Activated naive CD4-positive, alpha-beta T cell treated with anti-CD3 and anti-CD28 coated beads for 36 hours (primary cell): ENCODE measurements at regions not wholly inside any gene's neighbourhood (a gene's known extent, or its start where the extent isn't known, plus 50 kb on each side); places are given as distances from the start of the nearest gene placed in this dataset.

Experiments
- CTCF ChIA-PET: fragments of 350-600 bp; sonication (Branson Sonifier 250); formaldehyde crosslinking; loops from one replicate; lab custom pipeline; 2021; ENCODE audit warnings: antibody characterized with exemption; lab: Charles Lee
- DNase-seq: peaks from one replicate; pipeline ENCODE4 v3.0.0-alpha.2; 2020
- H3K27ac Mint-ChIP-seq: one replicate; pipeline ENCODE4 v1.8.0; 2021; ENCODE audit warnings: mild to moderate bottlenecking, mixed read lengths
- H3K27me3 Mint-ChIP-seq: one replicate; pipeline ENCODE4 v1.8.0; 2021; ENCODE audit warnings: low read depth, mixed read lengths
- H3K36me3 Mint-ChIP-seq: one replicate; pipeline ENCODE4 v1.8.0; 2021; ENCODE audit warnings: low read depth, mixed read lengths
- H3K4me1 Mint-ChIP-seq: one replicate; pipeline ENCODE4 v1.8.0; 2021; ENCODE audit warnings: low read depth, mixed read lengths
- H3K4me3 Mint-ChIP-seq: one replicate; pipeline ENCODE4 v1.8.0; 2021; ENCODE audit warnings: mild to moderate bottlenecking, moderate library complexity, mixed read lengths
- H3K9me3 Mint-ChIP-seq: one replicate; pipeline ENCODE4 v1.8.0; 2021; ENCODE audit warnings: mixed read lengths
- intact Hi-C: fragments of 100-400 bp; cut with micrococcal nuclease; formaldehyde crosslinking; loops from one replicate; pipeline ENCODE4 v1.15.1; 2023

DNA sequence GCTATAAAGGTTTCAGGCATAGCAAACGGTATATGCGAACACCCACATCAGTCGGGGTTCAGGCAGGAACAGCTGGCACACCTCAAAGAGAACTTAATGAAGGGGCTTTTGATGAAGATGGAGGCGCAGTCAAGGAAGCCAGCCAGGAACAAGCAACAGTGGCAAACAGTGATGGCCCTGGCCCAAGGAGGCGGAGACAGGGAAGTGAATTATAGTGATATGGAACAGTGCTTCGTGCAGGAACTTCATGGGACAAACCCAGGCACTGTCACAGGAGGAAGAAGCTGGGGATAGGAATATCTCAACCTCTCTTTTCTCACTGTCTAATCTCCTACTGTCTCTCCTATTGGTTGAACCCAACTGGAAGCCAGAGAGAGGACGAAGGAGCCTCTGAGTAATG, 328.3 kb downstream of the AACS start:
- Mint-ChIP-seq H3K27me3 (peaks cover 2% of the 10 kb centered on the region), H3K4me1 (no peaks in the 10 kb centered on the region), H3K9me3 (peaks cover 6% of the 10 kb centered on the region), H3K4me3 (no peak overlapping the region), H3K36me3 (no peaks in the 10 kb centered on the region), H3K27ac (no peak overlapping the region)
- no peak for DNase-seq
- intact Hi-C loops: no loop called here
- CTCF ChIA-PET: no interaction called here

DNA sequence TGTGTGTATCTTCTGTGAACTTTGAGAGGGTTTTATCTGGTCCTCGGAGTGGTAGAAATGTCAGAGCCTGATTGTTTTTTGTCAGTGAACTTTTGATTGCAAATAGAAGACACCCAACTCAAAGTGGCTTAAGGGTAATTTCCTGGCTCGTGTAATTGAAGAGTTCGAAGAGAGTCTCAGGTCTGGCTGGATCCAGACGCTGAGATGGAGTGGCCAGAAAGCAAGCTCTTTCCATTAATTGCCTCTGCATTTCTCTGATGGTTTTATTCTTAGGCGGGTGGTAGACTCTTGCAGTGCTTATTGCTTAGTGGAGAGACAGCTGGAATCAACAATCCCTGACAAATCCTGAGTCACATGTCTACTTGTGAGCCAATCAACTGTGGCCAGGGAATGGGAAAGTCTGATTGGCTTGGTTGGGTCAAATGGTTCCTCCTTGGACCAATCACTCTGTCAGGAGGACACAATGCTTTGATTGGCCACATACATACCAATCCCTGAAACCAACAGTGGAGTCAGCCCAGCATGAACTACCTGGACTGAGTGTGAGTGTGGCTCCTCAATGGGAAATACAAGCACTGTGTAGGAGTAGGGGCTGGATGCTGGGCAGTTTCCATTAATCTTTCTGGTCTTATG, 330.5 kb downstream of the AACS start:
- Mint-ChIP-seq H3K27ac (no peak overlapping the region), H3K36me3 (no peaks in the 10 kb centered on the region), H3K9me3 (peaks cover 6% of the 10 kb centered on the region), H3K27me3 (peaks cover 2% of the 10 kb centered on the region), H3K4me1 (no peaks in the 10 kb centered on the region), H3K4me3 (no peak overlapping the region)
- DNase-seq: no peak
- CTCF ChIA-PET: interaction anchor here (0.5 kb wide), 1 partner anchor 57 kb away, joined by 3 read pairs; no protein-coding TSS in a partner anchor
- intact Hi-C loops: no loop called here

DNA sequence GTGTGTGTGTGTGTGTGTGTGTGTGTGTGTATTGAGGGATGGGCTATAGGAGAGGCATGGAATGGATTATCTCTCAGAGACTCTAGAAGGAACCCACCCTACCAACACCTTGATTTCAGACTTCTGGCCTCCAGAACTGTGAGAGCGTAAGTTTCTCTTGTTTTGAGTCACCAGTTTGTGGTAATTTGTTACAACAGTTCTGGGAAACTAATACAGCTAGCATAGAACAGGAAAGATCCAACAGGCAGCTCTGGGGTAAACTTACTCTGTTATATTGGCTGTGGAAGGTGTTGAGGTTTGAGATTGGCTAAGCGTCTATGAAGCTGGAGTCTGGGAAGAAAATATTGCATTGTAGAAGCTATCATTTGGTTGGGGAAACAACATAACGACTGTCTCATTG, 334.3 kb downstream of the AACS start:
- H3K27ac Mint-ChIP-seq: no peak overlapping the region
- intact Hi-C loops: no loop called here
- no peaks in the 10 kb centered on the region for H3K36me3 Mint-ChIP-seq

DNA sequence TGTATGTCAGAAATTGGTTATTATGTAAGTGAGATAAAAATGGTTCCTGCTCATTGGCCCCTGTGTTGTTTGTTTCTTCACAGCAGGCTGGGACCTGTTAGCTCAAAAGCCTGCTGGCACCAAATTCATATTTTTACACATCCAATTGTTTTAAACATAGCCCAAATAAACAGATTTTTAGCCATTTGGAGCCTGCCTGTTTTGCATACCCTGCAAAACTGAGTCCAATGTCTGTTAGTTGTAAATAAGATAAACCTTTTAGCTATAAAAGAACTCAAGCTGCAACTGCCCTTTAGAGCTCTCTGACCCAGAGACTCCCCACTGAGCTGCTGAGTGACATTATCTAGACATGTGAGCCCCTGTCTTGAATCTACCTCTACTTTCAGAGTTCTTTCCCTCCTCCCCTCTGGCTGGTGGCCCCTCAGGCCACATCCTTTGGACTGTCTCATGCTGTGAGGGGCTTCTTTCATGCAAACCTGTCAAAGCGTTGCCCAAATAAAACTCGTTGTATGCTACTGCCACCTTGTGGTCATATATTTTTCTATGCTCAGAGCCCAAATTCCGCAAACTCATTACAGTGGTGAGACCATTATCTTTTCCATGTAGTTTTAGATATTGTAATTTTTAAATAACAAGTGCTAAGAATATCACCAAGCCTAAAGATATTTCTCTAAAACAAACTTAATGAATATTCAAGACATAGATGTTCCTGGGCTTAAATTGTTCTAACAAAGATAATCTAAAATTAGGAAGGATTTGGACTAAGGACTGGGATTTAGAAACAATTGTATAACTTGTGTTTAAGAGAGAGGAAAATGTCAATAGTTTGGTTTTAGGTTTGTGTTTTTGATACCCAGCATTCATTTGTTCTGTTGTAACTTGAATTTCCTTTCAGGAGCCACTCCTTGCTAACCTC, 337.9 kb downstream of the AACS start:
- intact Hi-C loops: loop anchor here (1.0 to 2.0 kb wide), 3 partner anchors 72 to 496 kb away; no protein-coding TSS in a partner anchor
- peaks cover 8% of the 10 kb centered on the region for H3K27me3 Mint-ChIP-seq
- H3K4me1 Mint-ChIP-seq: no peaks in the 10 kb centered on the region
- peaks cover 5% of the 10 kb centered on the region for H3K9me3 Mint-ChIP-seq
- no peaks in the 10 kb centered on the region for H3K36me3 Mint-ChIP-seq
- no peak overlapping the region for H3K4me3 Mint-ChIP-seq
- CTCF ChIA-PET: interaction anchor here (0.6 to 1.6 kb wide), 7 partner anchors 71 to 220 kb away, joined by 3 to 8 read pairs (median 3); no protein-coding TSS in a partner anchor
- no peak for DNase-seq
- H3K27ac Mint-ChIP-seq: no peak overlapping the region

More for the DNA sequence above, 334.3 kb downstream of the AACS start:
- no peak for DNase-seq
- Mint-ChIP-seq H3K27me3 (peaks cover 8% of the 10 kb centered on the region), H3K4me1 (no peaks in the 10 kb centered on the region), H3K4me3 (no peak overlapping the region), H3K9me3 (peaks cover 8% of the 10 kb centered on the region)
- CTCF ChIA-PET: interaction anchor here (0.6 to 1.2 kb wide), 4 partner anchors 20 to 171 kb away, joined by 3 to 4 read pairs (median 3); no protein-coding TSS in a partner anchor

DNA sequence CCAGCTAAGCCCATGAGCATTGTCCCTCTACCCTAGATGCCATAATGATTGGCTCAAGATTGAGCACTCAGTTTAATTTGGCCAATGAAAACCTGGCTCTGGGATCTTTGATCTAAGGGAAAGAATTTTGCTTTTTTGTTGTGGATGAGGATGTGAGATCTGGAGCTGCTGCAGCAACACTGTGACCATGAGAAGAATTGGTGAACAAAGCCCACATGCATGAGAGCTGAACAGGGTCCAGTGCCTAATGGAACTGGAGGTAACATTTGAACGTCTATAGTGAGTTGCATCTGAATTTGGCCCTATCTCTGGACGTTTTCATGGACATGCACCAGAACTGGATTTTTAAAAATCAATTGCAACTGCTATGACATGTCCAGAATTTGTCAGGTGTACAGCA, 338.6 kb downstream of the AACS start:
- Mint-ChIP-seq H3K4me3 (no peak overlapping the region), H3K27me3 (peaks cover 6% of the 10 kb centered on the region), H3K4me1 (no peaks in the 10 kb centered on the region), H3K27ac (no peak overlapping the region), H3K36me3 (no peaks in the 10 kb centered on the region), H3K9me3 (peaks cover 2% of the 10 kb centered on the region)
- CTCF ChIA-PET: interaction anchor here (1.2 kb wide), 1 partner anchor 167 kb away, joined by 4 read pairs; no protein-coding TSS in a partner anchor
- intact Hi-C loops: loop anchor here (1.0 to 2.0 kb wide), 4 partner anchors 73 to 497 kb away; no protein-coding TSS in a partner anchor
- DNase-seq: no peak

DNA sequence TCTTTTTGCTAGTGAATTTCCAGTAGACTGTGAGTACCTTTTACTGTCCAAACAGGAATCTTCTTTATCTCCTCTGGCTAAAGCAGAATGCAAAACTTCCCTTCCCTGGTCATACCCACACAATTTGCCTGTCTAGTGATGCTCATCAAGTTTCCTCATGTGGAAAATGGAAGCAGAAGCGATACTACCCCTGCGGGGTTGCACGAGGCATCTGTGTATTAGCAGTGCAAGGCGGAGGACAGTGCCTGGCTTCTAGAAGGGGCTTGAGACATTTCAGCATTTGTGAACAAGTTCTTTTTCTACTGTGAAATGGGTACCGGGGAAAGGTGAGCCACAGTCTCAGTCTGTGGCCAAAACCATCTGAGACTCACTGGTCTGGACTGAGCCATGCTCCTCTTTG, 340.9 kb downstream of the AACS start:
- peaks cover 6% of the 10 kb centered on the region for H3K27me3 Mint-ChIP-seq
- no peak overlapping the region for H3K4me3 Mint-ChIP-seq
- no peaks in the 10 kb centered on the region for H3K36me3 Mint-ChIP-seq
- no peaks in the 10 kb centered on the region for H3K4me1 Mint-ChIP-seq
- no peak overlapping the region for H3K27ac Mint-ChIP-seq
- intact Hi-C loops: no loop called here
- peaks cover 2% of the 10 kb centered on the region for H3K9me3 Mint-ChIP-seq
- CTCF ChIA-PET: no interaction called here
- no peak for DNase-seq

DNA sequence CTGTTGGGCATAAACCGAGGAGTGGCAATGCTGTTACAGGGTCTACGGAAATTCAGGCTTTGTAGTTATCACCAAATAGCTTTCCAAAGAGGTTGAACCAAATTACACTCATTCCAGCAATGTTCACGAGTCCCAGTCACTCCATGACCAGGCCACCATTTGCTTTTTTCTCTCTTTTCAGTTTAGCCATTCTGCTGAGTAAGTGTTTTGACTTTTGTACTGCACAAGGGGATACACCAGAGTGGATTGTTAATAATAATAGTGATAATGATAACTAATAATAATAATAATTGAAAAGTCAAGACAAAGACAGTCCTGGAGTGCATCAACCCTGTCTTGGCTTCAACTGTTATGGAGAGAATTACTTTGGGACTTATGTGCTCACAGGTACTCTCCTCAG, 343.5 kb downstream of the AACS start:
- CTCF ChIA-PET: no interaction called here
- H3K4me1 Mint-ChIP-seq: no peaks in the 10 kb centered on the region
- H3K27me3 Mint-ChIP-seq: peaks cover 3% of the 10 kb centered on the region
- no peak overlapping the region for H3K27ac Mint-ChIP-seq
- H3K4me3 Mint-ChIP-seq: no peak overlapping the region
- no peaks in the 10 kb centered on the region for H3K36me3 Mint-ChIP-seq
- no peak for DNase-seq
- intact Hi-C loops: no loop called here
- H3K9me3 Mint-ChIP-seq: no peaks in the 10 kb centered on the region

DNA sequence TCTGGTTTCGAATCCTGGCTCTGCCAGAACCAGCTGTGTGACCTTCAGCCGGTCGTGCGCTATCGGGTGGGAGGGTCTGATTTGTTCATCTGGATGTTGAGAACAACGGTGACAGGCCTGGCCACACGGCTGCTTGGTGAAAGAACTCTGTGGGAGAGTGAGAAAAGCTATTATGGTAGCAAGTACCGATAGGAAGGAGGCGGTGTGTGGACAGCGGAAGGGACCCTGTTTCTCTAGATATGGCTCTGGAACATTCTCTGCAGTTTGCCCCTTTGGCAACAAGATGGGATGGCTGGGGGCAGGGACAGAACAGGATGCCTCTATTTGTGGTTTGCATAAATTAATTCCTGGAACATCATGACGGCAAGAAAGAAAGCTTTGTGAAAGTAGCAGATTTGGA, 347.3 kb downstream of the AACS start:
- Mint-ChIP-seq H3K4me1 (no peaks in the 10 kb centered on the region), H3K9me3 (no peaks in the 10 kb centered on the region), H3K27me3 (no peaks in the 10 kb centered on the region), H3K4me3 (no peak overlapping the region), H3K36me3 (no peaks in the 10 kb centered on the region), H3K27ac (no peak overlapping the region)
- intact Hi-C loops: no loop called here
- CTCF ChIA-PET: no interaction called here
- no peak for DNase-seq

DNA sequence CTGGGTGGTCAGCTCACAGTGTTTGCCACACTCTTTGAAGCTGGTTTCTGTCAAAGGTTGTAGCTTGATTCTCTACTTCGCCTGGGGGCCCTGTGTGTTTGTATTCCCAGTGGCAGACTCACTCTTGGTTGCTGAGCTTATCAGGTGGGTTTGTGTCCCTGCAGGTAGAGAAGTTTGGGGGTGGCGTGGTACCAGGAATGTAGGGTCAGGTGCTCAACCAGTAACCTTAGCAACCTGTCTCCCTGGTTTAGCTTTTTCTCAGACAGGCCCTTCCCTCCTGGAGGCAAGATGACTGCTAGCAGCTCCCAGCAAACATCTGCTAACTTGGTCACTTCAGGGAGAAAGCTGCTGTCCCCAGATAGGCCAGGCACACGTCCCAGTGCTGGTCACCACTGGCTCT, 352.2 kb downstream of the AACS start:
- Mint-ChIP-seq H3K9me3 (peaks cover 8% of the 10 kb centered on the region), H3K27me3 (no peaks in the 10 kb centered on the region), H3K27ac (no peak overlapping the region), H3K4me1 (no peaks in the 10 kb centered on the region), H3K4me3 (no peak overlapping the region), H3K36me3 (no peaks in the 10 kb centered on the region)
- intact Hi-C loops: no loop called here
- no peak for DNase-seq
- CTCF ChIA-PET: no interaction called here

DNA sequence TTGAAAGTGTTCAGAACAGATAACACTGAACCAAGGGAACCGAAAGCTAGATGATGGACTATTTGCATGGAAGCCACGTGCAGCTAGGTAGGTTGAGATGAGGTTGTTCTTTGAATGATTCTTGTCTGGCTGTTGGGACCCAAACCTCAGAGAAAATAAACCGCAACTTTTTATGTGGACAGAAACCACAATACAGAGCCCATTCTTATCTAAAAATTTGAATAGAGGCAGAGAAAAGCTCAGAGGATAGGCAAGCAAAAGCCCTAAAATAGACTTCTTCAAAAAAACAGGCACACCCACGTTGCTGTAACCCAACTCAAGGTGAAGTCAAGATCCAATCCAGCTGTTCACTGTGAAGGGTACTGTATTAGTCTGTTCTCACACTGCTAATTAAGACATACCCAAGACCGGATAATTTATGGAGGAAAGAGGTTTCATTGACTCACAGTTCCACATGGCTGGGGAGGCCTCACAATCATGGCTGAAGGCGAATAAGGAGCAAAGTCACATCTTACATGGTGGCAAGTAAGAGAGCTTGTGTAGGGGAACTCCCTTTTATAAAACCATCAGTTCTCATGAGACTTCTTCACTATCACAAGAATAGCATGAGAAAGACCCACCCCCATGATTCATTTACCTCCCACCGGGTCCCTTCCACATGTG, 353.8 kb downstream of the AACS start:
- no peaks in the 10 kb centered on the region for H3K36me3 Mint-ChIP-seq
- CTCF ChIA-PET: interaction anchor here (0.8 kb wide), 1 partner anchor 524 kb away, joined by 3 read pairs; no protein-coding TSS in a partner anchor

DNA sequence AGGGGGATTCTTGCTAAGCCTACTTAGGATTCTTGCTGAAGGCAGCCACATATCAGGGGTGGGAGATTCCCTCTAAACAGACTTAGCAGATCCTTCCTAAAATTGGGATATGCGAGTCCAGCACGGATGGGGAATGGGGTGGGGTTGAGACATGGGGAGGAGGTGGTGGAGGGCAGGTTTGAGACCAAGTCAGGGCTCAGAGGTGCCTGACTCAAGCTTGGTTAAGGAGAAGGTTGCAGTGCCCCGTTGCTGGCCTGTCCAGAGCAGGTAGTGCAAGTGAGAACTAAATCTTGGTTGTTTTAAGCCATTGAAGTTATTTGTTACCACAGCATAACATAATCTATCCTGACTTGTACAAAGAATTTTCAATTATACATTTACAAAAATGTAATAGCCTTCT, 359.7 kb downstream of the AACS start:
- Mint-ChIP-seq H3K4me3 (no peak overlapping the region), H3K36me3 (no peaks in the 10 kb centered on the region), H3K27ac (no peak overlapping the region), H3K4me1 (no peaks in the 10 kb centered on the region), H3K9me3 (peaks cover 8% of the 10 kb centered on the region), H3K27me3 (no peaks in the 10 kb centered on the region)
- intact Hi-C loops: no loop called here
- CTCF ChIA-PET: no interaction called here
- no peak for DNase-seq

More for the DNA sequence above, 353.8 kb downstream of the AACS start:
- H3K27ac Mint-ChIP-seq: no peak overlapping the region
- peaks cover 8% of the 10 kb centered on the region for H3K9me3 Mint-ChIP-seq
- intact Hi-C loops: no loop called here
- no peak overlapping the region for H3K4me3 Mint-ChIP-seq
- no peaks in the 10 kb centered on the region for H3K4me1 Mint-ChIP-seq
- DNase-seq: no peak
- no peaks in the 10 kb centered on the region for H3K27me3 Mint-ChIP-seq

DNA sequence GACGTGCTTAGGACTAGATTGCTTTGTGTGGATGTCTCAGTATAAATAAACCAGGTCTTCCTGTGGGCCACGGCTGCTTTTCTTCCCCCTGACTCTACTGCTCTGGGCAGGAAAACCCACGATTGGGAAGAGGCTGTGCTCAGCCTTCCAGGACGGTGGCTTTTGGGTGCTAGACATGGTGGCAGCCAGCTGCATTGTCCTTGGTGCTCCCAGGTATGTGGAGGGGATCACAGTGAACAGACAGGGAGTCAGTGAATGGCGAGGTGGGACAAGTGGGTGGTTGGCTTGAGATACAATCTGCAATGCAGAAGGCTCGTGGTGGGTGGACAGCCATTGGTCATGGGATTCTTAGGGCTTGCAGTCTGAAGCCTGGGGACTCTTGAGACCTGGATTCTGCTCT, 366.3 kb downstream of the AACS start:
- no peaks in the 10 kb centered on the region for H3K4me1 Mint-ChIP-seq
- CTCF ChIA-PET: no interaction called here
- DNase-seq: no peak
- H3K9me3 Mint-ChIP-seq: no peaks in the 10 kb centered on the region
- no peak overlapping the region for H3K27ac Mint-ChIP-seq
- no peaks in the 10 kb centered on the region for H3K36me3 Mint-ChIP-seq
- no peak overlapping the region for H3K4me3 Mint-ChIP-seq
- no peaks in the 10 kb centered on the region for H3K27me3 Mint-ChIP-seq
- intact Hi-C loops: no loop called here
